Suprapubic skin (tissue), 3 donors: ENCODE measurements at regions not wholly inside any gene's neighbourhood (a gene's known extent, or its start where the extent isn't known, plus 50 kb on each side); places are given as distances from the start of the nearest gene placed in this dataset.

Experiments used
- CTCF ChIP-seq, 2 donors: fragments of 200-600 bp in 1 of 2; fragments of 450-650 bp in 1 of 2; sonication (generic) in 1 of 2; IDR thresholded peaks; one replicate each; pipeline ENCODE4 v1.5.1; 2016 to 2019; ENCODE audit warnings: antibody characterized with exemption in 2 of 2, mild to moderate bottlenecking in 1 of 2, moderate library complexity in 1 of 2
- POLR2A ChIP-seq, 2 donors: fragments of 450-650 bp; IDR thresholded peaks; one replicate each; pipeline ENCODE4 v1.6.1; 2017; ENCODE audit warnings: antibody characterized with exemption in 2 of 2, mild to moderate bottlenecking in 2 of 2, moderate library complexity in 2 of 2

DNA sequence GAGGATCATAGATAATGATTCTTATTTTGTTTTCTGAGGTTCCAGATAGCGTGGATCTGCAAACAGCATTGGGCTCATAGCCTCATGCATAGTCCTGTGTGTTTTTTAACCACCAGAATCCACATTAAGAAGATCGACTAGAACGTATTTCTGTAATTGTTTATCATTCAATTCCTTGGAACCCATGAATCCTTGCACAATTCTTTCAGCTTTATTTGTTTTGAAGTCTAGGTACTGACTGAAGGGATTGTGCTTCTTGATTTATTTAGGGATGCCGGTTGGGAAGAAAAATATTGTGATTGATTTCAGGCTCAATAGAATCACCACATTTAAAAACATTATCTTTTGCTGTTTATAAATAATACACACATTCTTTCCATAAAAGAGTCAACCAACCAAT is 314.6 kb upstream of the ZNF717 start:
- TF ChIP-seq POLR2A (IDR thresholded peaks at IDR 0.05) (no peak), CTCF (IDR thresholded peaks at IDR 0.05) (no peak)
